Inflammatory macrophage treated with lipopolysaccharide for 4 hours (primary cell): ENCODE measurements at regions not wholly inside any gene's neighbourhood (a gene's known extent, or its start where the extent isn't known, plus 50 kb on each side); places are given as distances from the start of the nearest gene placed in this dataset.

Experiments
- DNase-seq: peaks from one replicate; pipeline ENCODE4 v3.0.0-alpha.2; 2020

DNA sequence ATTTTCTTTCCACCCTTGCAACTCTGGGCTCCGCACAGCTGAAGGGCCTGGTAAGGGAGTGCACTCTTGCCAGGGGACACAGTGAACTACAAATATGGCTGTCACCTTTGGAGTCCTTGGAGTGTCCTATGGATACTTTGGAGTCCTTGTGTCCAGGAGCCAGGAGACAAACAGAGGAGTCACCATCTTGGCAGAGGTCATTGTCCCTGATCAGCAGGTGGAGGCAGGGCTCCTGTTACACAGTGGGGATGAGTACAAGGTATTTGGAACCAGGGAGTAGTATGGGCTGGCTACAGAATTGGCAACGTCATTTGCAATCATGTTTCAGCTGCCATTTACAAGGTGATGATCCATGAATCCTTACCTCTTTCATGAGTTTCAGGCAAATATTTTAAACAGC lies 132.5 kb downstream of the FAM161A start:
- no peak for DNase-seq

GRCh38 chr2:61720911-61721310 lies 132.9 kb downstream of the FAM161A start:
- DNase-seq, result no peak

DNA sequence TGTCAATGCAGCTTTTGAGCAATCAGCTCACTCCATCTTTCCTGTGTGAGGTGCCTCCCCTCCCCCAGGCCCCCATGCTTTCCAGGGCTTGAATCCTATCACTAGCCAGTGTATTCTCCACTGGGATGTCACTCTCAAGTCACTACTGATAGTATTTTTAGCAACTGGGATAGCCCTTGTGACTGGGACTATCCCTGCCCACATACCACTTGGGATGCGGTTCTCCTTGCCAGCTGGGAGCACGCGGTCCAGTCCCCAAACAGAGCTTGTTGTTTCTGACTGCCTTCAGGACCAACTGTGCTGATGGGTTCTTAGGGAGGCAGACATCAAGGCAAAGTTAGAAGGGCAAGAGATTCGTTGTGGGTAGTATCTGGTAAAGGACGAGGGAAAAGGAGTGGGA lies 134.9 kb downstream of the FAM161A start:
- DNase-seq, result no peak

- no peak for DNase-seq
These were observed 138.4 kb downstream of the FAM161A start for GRCh38 chr2:61715506-61715905.

DNA sequence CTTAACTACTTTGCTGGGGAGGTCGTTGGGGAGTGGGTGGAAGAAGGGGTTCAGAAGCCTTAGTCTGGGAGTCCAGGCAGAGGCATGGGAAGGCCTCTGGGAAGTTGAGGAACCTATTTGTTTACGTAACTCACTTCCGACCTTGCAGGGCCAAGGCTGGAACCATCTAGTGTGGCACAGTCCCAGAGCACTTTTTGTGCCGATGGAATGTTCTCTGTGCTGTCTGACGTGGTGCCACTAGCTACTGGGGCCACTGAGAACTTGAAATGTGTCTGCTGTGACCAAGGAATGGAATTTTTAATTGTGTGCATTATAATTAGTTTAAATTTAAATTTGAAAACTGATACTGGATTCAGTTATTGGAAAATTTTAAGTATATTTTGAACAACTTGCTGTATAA lies 139.7 kb downstream of the FAM161A start:
- no peak for DNase-seq

- no peak for DNase-seq
These were observed 140.4 kb downstream of the FAM161A start for GRCh38 chr2:61713457-61713856.

DNA sequence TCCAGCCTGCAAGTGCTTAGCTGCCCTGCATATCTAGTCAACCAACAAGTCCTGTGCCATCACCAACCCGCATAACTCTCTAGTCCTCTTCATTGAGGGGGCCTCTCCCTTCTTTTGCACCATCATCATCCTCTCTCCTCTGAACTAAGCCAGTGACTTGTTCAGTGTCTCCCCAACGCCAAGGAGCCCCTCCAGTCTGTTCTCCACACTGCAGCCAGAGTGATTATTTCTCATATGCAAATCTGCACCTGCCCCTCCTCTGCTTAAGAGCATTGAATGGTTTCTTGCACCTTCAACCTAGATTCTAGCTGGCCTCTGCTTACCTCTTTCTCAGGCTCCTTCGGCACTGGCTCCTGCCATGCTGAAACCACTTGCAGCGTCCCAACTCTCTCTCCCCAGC lies 141.8 kb downstream of the FAM161A start:
- DNase-seq, result no peak

- no peak for DNase-seq
These were observed 143.1 kb downstream of the FAM161A start for GRCh38 chr2:61710711-61711110.

- DNase-seq, result no peak
These were observed 145.6 kb downstream of the FAM161A start for GRCh38 chr2:61707984-61708852.

DNA sequence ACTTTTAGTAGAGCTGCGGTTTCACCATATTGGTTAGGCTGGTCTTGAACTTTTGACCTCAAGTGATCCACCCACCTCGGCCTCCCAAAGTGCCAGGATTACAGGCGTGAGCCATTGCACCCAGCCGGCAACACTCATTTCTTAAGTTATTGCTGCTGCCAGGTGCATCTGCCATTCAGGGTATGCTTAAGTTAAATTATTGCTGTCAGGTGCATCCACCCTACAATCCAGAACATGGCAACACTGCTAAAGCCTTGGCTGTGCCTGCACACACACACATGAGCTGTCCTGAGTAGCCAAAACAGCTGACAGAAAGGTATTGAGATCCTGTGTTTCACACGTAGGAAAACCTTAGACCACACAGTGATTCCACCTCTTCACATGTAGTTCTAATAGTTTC lies 148.2 kb downstream of the FAM161A start:
- no peak for DNase-seq

GRCh38 chr2:61704364-61704763 lies 149.5 kb downstream of the FAM161A start:
- no peak for DNase-seq

DNA sequence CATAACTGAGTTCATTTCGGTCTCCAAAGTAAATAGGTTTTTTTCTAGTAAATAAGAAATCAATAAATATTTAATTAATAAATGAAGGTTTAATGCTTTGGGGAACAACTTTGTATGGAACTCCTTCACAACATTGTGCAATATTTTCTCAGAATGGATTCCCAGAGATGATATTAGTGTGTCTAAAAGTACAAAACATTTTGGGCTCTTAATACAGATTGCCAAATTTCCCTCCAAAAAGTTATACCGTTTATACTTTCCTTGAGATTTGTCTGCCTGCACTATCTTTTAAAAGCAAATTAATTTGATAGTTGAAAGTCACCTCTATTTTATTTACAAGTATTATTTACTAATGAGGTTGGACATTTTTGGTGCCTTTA lies 151.8 kb downstream of the FAM161A start:
- no peak for DNase-seq

- no peak for DNase-seq
These were observed 153.4 kb downstream of the FAM161A start for GRCh38 chr2:61700464-61700863.

- DNase-seq, result peak; percentile 96
These were observed 156.4 kb upstream of the XPO1 start for GRCh38 chr2:61694312-61695274.

DNA sequence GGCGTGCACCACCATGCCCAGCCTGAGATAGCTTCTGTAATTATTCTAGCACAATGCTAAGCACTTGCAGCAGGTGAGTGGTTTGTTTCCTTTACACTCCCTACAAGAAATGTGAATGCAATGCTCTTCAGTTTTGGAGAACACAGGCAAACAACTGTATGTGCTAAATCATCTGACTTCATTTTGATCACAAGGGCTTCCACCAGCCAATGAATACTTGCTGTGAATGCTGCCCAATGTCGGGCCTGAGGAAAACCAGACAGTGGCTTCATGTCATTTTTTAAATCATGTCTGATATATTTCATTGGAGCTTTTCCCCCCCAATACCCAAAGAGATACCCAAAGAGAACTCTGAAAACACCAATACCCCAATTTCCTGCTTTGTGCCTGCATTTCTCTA lies 155.6 kb upstream of the XPO1 start:
- peak; percentile 18 for DNase-seq

DNA sequence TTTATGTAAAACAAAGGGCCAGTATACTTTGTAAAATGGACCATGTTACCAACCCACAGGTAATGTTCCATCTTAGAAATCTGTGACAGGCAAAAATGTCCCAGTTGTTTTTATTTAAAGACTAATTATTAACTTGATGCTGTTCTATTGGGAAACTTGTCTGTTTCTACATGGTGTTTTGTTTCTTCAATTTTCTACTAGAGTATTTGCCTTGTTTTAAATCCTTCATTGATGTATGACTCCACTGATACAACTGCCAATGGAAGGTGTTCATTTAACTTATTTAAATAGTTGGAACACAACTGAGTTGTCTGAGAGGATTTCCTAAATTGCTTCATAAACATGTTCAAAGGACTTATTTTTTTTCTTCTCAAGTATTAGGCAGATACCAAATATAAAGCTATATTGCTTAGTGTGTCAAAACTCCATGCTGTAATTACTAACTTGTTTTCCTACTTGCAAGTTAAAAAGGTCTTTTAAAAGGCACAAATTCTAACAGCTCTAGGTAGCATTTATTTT lies 152.0 kb upstream of the XPO1 start:
- peak; percentile 74 for DNase-seq

DNA sequence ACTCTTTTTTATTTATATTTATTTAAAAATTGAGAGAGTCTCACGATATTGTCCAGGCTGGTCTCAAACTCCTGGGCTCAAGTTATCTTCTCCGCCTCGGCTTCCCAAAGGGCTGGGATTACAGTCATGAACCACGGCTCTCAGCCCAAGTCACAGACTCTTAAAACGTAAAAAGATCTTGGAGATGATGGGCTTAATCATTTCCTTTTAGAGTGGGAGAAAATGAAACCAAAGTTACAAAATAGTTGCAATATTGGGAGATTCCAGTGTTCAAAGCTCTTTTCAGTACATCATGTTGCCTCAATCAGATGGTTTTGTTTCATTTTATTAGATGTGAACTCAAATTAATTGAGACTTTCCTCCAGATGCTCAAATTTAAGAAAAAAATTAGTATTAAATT lies 151.4 kb upstream of the XPO1 start:
- peak; percentile 93 for DNase-seq

- peak; percentile 60 for DNase-seq
These were observed 150.5 kb upstream of the XPO1 start for GRCh38 chr2:61688369-61689334.

- no peak for DNase-seq
These were observed 140.9 kb upstream of the XPO1 start for GRCh38 chr2:61679096-61679495.

GRCh38 chr2:61677942-61678341 lies 139.8 kb upstream of the XPO1 start:
- no peak for DNase-seq

DNA sequence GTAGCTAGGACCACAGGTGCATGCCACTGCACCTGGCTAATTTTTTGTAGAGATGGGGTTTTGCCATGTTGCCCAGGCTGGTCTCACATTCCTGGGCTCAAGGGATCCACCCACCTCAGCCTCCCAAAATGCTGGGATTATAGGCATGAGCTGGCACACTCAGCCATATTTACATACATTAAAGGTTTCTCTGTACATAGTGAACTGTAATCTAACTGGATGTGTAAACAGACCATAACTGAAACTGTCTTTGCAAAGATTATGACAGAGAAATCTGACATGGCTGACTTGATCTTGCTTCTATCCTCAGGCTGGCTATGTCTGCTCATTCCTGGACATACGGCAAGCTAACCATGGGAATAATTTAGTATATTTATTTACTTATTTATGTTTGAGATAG lies 139.2 kb upstream of the XPO1 start:
- no peak for DNase-seq

DNA sequence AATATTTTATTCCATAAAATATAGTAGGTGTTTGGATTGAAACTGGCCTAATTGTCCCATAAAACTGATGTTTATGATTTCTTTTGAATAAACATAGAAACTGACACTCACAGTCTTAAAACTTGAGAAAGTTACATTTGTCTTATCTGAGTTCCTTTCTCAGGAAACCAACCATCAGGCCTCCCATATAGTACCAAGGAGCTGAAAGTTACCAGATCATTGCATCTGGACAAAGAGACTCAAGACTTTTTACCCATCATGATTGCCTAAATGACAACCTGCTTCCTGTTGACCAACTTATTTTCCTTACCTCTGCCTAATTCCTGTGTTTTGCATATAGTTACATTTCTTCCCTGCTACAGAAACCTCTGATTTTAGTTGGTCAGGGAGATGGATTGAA lies 137.0 kb upstream of the XPO1 start:
- DNase-seq, result no peak
